A673 (cell line): ENCODE measurements at regions not wholly inside any gene's neighbourhood (a gene's known extent, or its start where the extent isn't known, plus 50 kb on each side); places are given as distances from the start of the nearest gene placed in this dataset.

ENCODE experiments used
- BruUV-seq: library from RNA; stranded (reverse); fragments of 400-500 nt; replicated peaks from 2 replicates; lab custom pipeline; 2021; lab: Mats Ljungman, UMichigan
- CTCF ChIA-PET: fragments of 300-600 bp; sonication (Branson Sonifier 250); formaldehyde crosslinking; loops from one replicate; lab custom pipeline; 2022; ENCODE audit warnings: antibody characterized with exemption; lab: Charles Lee
- POLR2A ChIA-PET: fragments of 300-600 bp; sonication (Branson Sonifier 250); formaldehyde crosslinking; loops from one replicate; lab custom pipeline; 2022; ENCODE audit warnings: antibody characterized with exemption; ENCODE audit not compliant: low non-redundant PET; lab: Charles Lee
- DNase-seq: peaks from one replicate; pipeline ENCODE4 v3.0.0-alpha.2; 2015; ENCODE audit warnings: low spot score
- H3K27ac ChIP-seq: fragments of 200-600 bp; sonication (generic); 2 replicates; pipeline ENCODE4 v1.5.1; 2016; ENCODE audit warnings: mixed run types, low read depth, mild to moderate bottlenecking, mixed read lengths, antibody characterized with exemption, low read length; ENCODE audit not compliant: poor library complexity, severe bottlenecking
- H3K27me3 ChIP-seq: fragments of 200-600 bp; sonication (generic); replicated peaks from 2 replicates; pipeline ENCODE4 v1.6.1; 2017; ENCODE audit warnings: mixed run types, low read depth, mild to moderate bottlenecking, mixed read lengths, antibody characterized with exemption, low read length; ENCODE audit not compliant: insufficient read depth, poor library complexity
- H3K36me3 ChIP-seq: fragments of 200-600 bp; sonication (generic); 2 replicates; pipeline ENCODE4 v1.6.1; 2016; ENCODE audit warnings: mixed run types, mild to moderate bottlenecking, mixed read lengths, antibody characterized with exemption, low read length; ENCODE audit not compliant: insufficient read depth, poor library complexity, severe bottlenecking
- H3K4me1 ChIP-seq: fragments of 200-600 bp; sonication (generic); 2 replicates; pipeline ENCODE4 v1.6.1; 2017; ENCODE audit warnings: mixed run types, mild to moderate bottlenecking, mixed read lengths, antibody characterized with exemption, low read length; ENCODE audit not compliant: insufficient read depth, poor library complexity, severe bottlenecking
- H3K4me3 ChIP-seq: fragments of 200-600 bp; sonication (generic); 2 replicates; pipeline ENCODE4 v1.5.1; 2016; ENCODE audit warnings: low read depth, mixed run types, mild to moderate bottlenecking, mixed read lengths, low read length; ENCODE audit not compliant: poor library complexity, severe bottlenecking
- H3K9me3 ChIP-seq: fragments of 200-600 bp; sonication (generic); 2 replicates; pipeline ENCODE4 v1.6.1; 2016; ENCODE audit warnings: mixed run types, low read depth, mild to moderate bottlenecking, mixed read lengths, antibody characterized with exemption, low read length; ENCODE audit not compliant: poor library complexity, severe bottlenecking
- CTCF ChIP-seq: fragments of 300-800, 200-600 bp; sonication (generic); conservative IDR thresholded peaks from 2 replicates; pipeline ENCODE4 v1.5.1; 2017; ENCODE audit warnings: low read depth, mild to moderate bottlenecking, antibody characterized with exemption, low read length, moderate library complexity, mixed read lengths
- EZH2 ChIP-seq: fragments of 200-600 bp; sonication (generic); IDR thresholded peaks from 2 replicates; pipeline ENCODE4 v1.6.1; 2017; ENCODE audit warnings: borderline replicate concordance, low read depth, mild to moderate bottlenecking, mixed read lengths, antibody characterized with exemption, low read length; ENCODE audit not compliant: poor library complexity, severe bottlenecking
- intact Hi-C: fragments of 100-400 bp; cut with micrococcal nuclease; formaldehyde crosslinking; loops from one replicate; pipeline ENCODE4 v1.10.0; 2022; ENCODE audit not compliant: unreplicated experiment

GRCh38 chr13:37295573-37295972 is 190.1 kb upstream of the CSNK1A1L start:
- DNase-seq, result no peak
- TF ChIP-seq EZH2, result no peak
- TF ChIP-seq CTCF, result no peak
- CTCF ChIA-PET, result interaction anchor here (0.5 kb wide), 1 partner anchor 9 kb away, joined by 3 read pairs; no protein-coding TSS in a partner anchor
- Histone ChIP-seq H3K4me1 (no peaks in the 10 kb centered on the region), H3K36me3 (no peaks in the 10 kb centered on the region), H3K27me3 (peaks cover 7% of the 10 kb centered on the region), H3K27ac (no peak overlapping the region), H3K9me3 (no peaks in the 10 kb centered on the region), H3K4me3 (no peak overlapping the region)
- no TSS peak for BruUV-seq
- intact Hi-C loops, result no loop called here
- POLR2A ChIA-PET, result no interaction called here

GRCh38 chr13:37295071-37295470 is 189.6 kb upstream of the CSNK1A1L start:
- no peak for DNase-seq
- H3K27ac ChIP-seq, result no peak overlapping the region
- H3K9me3 ChIP-seq, result no peaks in the 10 kb centered on the region
- intact Hi-C loops, result no loop called here
- ChIA-PET CTCF (no interaction called here), POLR2A (no interaction called here)
- H3K36me3 ChIP-seq, result no peaks in the 10 kb centered on the region
- peaks cover 7% of the 10 kb centered on the region for H3K27me3 ChIP-seq
- no peaks in the 10 kb centered on the region for H3K4me1 ChIP-seq
- BruUV-seq, result no TSS peak
- no peak overlapping the region for H3K4me3 ChIP-seq
- TF ChIP-seq EZH2, result no peak
- no peak for TF ChIP-seq CTCF

- CTCF ChIA-PET, result no interaction called here
- Histone ChIP-seq H3K36me3 (no peaks in the 10 kb centered on the region), H3K9me3 (no peaks in the 10 kb centered on the region), H3K4me3 (no peak overlapping the region), H3K4me1 (no peaks in the 10 kb centered on the region), H3K27me3 (peaks cover 7% of the 10 kb centered on the region), H3K27ac (no peak overlapping the region)
- intact Hi-C loops, result no loop called here
- BruUV-seq, result no TSS peak
- DNase-seq, result no peak
- POLR2A ChIA-PET, result no interaction called here
- TF ChIP-seq EZH2, result no peak
- TF ChIP-seq CTCF, result no peak
Measured at GRCh38 chr13:37294472-37294871, 189.0 kb upstream of the CSNK1A1L start.
